G401.6 (cell line): ENCODE measurements at regions not wholly inside any gene's neighbourhood (a gene's known extent, or its start where the extent isn't known, plus 50 kb on each side); places are given as distances from the start of the nearest gene placed in this dataset.

Source experiments
- FAIRE-seq: peaks from 2 replicates; lab custom pipeline; 2012; peaks lifted over from hg19 to GRCh38; lab: Jason Lieb, UNC

- no peak for FAIRE-seq
These were observed 483.8 kb upstream of the EEF2KMT start for GRCh38 chr16:5581428-5581827.

- no peak for FAIRE-seq
These were observed 483.2 kb upstream of the EEF2KMT start for GRCh38 chr16:5580772-5581171.

GRCh38 chr16:5580296-5580695, 482.7 kb upstream of the EEF2KMT start:
- FAIRE-seq, result no peak

GRCh38 chr16:5578980-5579379, 481.4 kb upstream of the EEF2KMT start:
- FAIRE-seq, result no peak

GRCh38 chr16:5577463-5577862, 479.9 kb upstream of the EEF2KMT start:
- FAIRE-seq, result no peak

GRCh38 chr16:5575646-5576245, 478.2 kb upstream of the EEF2KMT start:
- no peak for FAIRE-seq

- no peak for FAIRE-seq
These were observed 477.5 kb upstream of the EEF2KMT start for GRCh38 chr16:5575121-5575520.

GRCh38 chr16:5572056-5572455, 474.5 kb upstream of the EEF2KMT start:
- FAIRE-seq, result no peak

GRCh38 chr16:5571446-5571845, 473.9 kb upstream of the EEF2KMT start:
- FAIRE-seq, result no peak

- no peak for FAIRE-seq
These were observed 464.2 kb upstream of the EEF2KMT start for GRCh38 chr16:5561800-5562199.

- no peak for FAIRE-seq
These were observed 462.5 kb upstream of the EEF2KMT start for GRCh38 chr16:5560084-5560483.

GRCh38 chr16:5557966-5558365, 460.4 kb upstream of the EEF2KMT start:
- no peak for FAIRE-seq

- no peak for FAIRE-seq
These were observed 459.9 kb upstream of the EEF2KMT start for GRCh38 chr16:5557448-5557847.

- FAIRE-seq, result no peak
These were observed 458.7 kb upstream of the EEF2KMT start for GRCh38 chr16:5556158-5556810.

- FAIRE-seq, result no peak
These were observed 454.3 kb upstream of the EEF2KMT start for GRCh38 chr16:5551909-5552308.

- no peak for FAIRE-seq
These were observed 452.2 kb upstream of the EEF2KMT start for GRCh38 chr16:5549802-5550201.

- no peak for FAIRE-seq
These were observed 443.8 kb upstream of the EEF2KMT start for GRCh38 chr16:5541356-5541755.

- FAIRE-seq, result no peak
These were observed 439.8 kb upstream of the EEF2KMT start for GRCh38 chr16:5537347-5537746.

GRCh38 chr16:5533321-5533888, 435.8 kb upstream of the EEF2KMT start:
- FAIRE-seq, result no peak

- FAIRE-seq, result no peak
These were observed 430.2 kb upstream of the EEF2KMT start for GRCh38 chr16:5527817-5528216.

GRCh38 chr16:5526826-5527225, 429.2 kb upstream of the EEF2KMT start:
- no peak for FAIRE-seq

GRCh38 chr16:5523829-5524228, 426.2 kb upstream of the EEF2KMT start:
- no peak for FAIRE-seq

- FAIRE-seq, result no peak
These were observed 418.5 kb upstream of the EEF2KMT start for GRCh38 chr16:5516115-5516514.

GRCh38 chr16:5512014-5512413, 414.4 kb upstream of the EEF2KMT start:
- FAIRE-seq, result no peak
